Epithelial cell of esophagus (primary cell): ENCODE measurements at regions not wholly inside any gene's neighbourhood (a gene's known extent, or its start where the extent isn't known, plus 50 kb on each side); places are given as distances from the start of the nearest gene placed in this dataset.

ENCODE experiments used
- DNase-seq: peaks from one replicate; pipeline ENCODE4 v3.0.0; 2010; ENCODE audit warnings: low read depth
- H3K4me3 ChIP-seq: 2 replicates; pipeline ENCODE4 v1.5.1; 2011; ENCODE audit warnings: mild to moderate bottlenecking, low read length, control low read depth
- TF ChIP-seq, protein P1 (sequence below): IDR thresholded peaks from 2 replicates; pipeline ENCODE4 v1.5.1; 2011; ENCODE audit warnings: low read depth, mild to moderate bottlenecking, low read length, control low read depth, inconsistent platforms; ENCODE audit not compliant: insufficient read depth; ENCODE audit errors: missing control alignments

DNA sequence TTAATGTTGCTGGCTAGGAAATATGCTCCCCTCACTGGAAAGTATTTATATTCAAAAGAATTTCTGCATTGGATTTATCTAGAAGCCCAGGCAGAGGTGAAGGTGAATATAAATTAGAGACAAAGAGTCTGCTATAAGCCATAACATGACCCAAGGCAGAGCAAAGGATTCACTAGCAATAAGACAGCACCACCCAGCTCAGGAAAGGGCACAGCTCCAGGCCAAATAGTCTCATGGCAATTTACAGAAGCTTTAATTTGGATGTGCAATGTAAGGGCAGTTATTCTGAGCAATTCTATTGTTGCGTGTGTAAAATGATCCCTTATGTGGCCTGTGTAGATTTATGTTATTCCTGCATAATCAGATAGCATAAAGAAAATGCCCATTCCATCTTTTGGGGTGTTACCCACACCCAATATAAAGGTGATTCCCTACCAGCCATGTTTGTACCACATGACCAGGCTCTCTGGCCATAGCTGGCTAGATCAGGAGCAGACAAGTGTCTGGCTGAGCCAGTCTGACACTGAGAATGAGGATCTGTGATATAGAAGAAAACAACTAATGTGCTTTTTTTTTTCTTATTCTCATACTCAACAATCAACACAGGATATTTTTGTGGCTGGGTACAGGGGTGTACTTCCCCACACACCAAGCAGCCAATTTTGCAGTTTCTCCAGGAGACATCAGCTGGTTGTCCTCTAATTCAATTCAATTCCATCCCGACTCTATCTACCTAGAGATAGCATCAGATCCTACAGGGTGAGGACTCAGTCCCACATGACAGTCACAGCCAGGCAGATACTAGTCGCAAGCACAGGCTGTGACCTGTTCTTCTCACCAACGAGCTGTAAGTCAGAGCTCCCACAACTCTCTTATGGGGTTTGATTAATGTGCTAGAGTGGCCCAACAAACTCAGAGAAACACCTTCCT lies 181.4 kb downstream of the KCTD15 start:
- DNase-seq, result no peak
- H3K4me3 ChIP-seq, result no peak overlapping the region
- TF ChIP-seq, protein P1, sequence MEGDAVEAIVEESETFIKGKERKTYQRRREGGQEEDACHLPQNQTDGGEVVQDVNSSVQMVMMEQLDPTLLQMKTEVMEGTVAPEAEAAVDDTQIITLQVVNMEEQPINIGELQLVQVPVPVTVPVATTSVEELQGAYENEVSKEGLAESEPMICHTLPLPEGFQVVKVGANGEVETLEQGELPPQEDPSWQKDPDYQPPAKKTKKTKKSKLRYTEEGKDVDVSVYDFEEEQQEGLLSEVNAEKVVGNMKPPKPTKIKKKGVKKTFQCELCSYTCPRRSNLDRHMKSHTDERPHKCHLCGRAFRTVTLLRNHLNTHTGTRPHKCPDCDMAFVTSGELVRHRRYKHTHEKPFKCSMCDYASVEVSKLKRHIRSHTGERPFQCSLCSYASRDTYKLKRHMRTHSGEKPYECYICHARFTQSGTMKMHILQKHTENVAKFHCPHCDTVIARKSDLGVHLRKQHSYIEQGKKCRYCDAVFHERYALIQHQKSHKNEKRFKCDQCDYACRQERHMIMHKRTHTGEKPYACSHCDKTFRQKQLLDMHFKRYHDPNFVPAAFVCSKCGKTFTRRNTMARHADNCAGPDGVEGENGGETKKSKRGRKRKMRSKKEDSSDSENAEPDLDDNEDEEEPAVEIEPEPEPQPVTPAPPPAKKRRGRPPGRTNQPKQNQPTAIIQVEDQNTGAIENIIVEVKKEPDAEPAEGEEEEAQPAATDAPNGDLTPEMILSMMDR, result no peak

DNA sequence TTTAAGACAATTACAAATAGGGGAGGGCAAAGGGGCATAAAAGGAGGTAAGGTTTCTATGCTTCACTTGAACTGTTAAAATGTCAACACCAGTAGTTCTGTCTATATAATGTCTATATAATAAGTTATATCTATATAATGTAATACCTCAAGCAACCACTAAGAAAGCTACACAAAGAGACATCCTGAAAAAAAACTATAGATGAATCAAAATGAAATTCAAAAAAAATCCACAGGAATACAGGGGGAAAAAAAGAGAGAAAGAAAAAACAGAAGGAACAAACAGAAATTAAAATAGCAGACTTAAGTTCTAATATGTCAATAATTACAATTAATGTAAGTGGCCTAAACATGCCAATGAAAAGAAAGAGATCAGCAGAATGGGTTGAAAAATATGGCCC lies 186.0 kb downstream of the KCTD15 start:
- TF ChIP-seq, protein P1, result no peak
- DNase-seq, result no peak
- no peak overlapping the region for H3K4me3 ChIP-seq

DNA sequence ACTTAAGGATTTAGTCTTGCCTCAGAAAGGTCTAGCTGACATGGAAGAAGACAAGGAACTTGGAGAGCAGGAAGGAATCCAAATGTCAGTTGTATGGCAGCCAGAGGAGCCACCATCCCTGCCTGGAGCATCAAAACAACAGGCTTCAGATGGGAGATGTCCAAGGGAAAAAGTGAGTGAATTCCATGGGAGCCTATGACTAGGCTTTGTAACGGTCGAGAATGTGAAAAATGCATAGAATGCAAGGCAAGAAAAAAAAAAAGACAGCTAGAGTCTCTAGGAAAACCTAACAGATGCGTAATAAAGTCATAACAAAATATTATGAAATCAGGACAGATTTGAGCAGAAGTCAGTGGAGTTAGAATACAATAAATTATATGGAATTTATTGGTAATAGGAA lies 183.7 kb upstream of the LSM14A start:
- H3K4me3 ChIP-seq, result no peak overlapping the region
- no peak for DNase-seq
- TF ChIP-seq, protein P1, result no peak

DNA sequence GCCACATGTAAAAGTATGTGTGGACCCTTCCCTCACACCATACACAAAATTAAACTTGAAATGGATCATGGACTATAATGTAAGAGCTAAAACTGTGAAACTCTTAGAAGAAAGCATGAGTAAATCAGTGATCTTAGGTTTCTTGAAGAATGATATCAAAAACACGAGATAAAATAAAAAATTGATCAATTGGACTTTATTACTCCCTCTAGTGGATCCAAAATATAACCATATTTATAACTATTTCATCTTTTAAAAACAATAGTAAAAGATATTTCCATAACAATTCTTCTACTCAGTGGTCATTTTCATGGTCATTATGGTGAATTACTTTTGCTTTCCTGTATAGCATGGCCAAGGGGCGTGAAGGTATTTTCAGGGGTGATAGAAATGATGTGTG lies 174.6 kb upstream of the LSM14A start:
- DNase-seq, result no peak
- H3K4me3 ChIP-seq, result no peak overlapping the region
- TF ChIP-seq, protein P1, result no peak

DNA sequence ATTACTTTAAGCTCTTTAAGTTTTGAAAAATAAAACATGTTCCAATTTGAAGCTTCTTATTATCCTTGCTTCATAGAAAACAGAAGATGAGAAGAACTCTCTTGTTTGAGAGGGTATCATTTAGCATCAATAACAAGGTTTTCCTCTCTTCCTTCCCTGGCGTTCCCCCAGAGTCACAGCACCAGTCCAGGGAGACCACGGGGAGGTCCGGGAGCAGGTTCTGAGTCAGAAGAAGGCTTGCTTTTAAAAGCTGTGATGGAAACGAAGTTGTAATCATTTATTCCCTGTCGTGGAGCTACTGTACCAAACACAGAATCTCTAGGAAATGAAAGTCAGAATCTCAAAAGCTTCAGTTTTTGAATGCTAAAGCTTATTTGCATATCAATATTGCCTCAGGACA lies 174.0 kb upstream of the LSM14A start:
- TF ChIP-seq, protein P1, result no peak

DNA sequence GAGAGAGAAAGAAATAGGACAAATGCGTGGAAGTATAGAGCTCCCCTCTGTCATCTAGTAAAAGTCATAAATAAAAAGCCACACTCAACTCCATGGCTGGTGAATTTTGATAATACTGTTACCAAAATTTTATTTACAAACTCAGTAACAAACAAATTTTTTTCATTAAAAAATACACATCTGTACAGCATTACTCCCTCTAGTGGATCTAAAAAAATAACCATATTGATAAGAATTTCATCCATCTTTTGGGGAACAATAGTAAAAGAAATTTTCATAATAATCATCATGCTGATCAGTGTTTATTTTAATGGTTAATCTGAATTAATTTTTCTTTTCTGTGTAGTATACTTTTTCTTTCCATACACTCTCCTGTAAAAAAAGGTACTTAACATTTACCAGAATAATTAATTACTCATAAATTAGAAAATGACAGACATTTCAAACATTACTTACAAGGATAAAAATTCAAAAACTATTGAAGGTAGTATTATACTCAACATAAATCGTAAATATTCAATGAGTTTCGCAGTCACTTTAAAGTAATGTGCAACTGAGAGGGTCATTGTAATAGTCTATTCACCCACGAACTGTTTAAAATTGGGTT lies 173.5 kb upstream of the LSM14A start:
- DNase-seq, result peak; percentile 13

More for the DNA sequence above, 174.0 kb upstream of the LSM14A start:
- DNase-seq, result no peak
- no peak overlapping the region for H3K4me3 ChIP-seq

More for the DNA sequence above, 173.5 kb upstream of the LSM14A start:
- H3K4me3 ChIP-seq, result no peak overlapping the region
- TF ChIP-seq, protein P1, result peak; percentile 25
